ENCODE measurements at regions not wholly inside any gene's neighbourhood (a gene's known extent, or its start where the extent isn't known, plus 50 kb on each side); places are given as distances from the start of the nearest gene placed in this dataset.

DNA sequence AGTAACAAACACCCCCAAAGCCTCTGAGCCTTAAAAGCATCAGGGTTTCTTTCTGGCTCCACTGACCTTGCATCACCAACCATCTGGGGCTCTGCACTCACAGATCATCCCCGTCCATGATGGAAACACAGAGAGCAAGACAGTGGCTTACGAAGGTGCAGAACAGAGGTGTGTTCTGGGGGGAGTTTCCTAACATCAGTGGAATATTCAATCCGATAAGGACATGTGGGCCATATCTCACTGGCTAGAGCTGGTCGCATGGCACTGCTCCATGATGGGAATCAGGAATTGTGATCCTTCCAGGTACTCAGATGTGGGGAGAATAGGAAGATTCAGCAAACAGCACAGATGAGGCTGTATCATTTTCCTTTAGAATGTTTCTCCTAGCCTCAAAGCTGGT is 457.2 kb downstream of the IRS2 start:
- TF ChIP-seq NFYB (CRISPR knock-in tag; conservative IDR thresholded peaks at IDR 0.05; ENCODE audit: low read depth) (no peak), NR2C2 (CRISPR knock-in tag; IDR thresholded peaks at IDR 0.05) (no peak), NR1H2 (CRISPR knock-in tag; IDR thresholded peaks at IDR 0.05) (no peak), FOXP1 (CRISPR knock-in tag; IDR thresholded peaks at IDR 0.05; ENCODE audit: borderline replicate concordance) (no peak)
- TF ChIP-seq, protein P1, sequence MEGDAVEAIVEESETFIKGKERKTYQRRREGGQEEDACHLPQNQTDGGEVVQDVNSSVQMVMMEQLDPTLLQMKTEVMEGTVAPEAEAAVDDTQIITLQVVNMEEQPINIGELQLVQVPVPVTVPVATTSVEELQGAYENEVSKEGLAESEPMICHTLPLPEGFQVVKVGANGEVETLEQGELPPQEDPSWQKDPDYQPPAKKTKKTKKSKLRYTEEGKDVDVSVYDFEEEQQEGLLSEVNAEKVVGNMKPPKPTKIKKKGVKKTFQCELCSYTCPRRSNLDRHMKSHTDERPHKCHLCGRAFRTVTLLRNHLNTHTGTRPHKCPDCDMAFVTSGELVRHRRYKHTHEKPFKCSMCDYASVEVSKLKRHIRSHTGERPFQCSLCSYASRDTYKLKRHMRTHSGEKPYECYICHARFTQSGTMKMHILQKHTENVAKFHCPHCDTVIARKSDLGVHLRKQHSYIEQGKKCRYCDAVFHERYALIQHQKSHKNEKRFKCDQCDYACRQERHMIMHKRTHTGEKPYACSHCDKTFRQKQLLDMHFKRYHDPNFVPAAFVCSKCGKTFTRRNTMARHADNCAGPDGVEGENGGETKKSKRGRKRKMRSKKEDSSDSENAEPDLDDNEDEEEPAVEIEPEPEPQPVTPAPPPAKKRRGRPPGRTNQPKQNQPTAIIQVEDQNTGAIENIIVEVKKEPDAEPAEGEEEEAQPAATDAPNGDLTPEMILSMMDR (IDR thresholded peaks at IDR 0.05) = no peak
- TF ChIP-seq, protein P2, sequence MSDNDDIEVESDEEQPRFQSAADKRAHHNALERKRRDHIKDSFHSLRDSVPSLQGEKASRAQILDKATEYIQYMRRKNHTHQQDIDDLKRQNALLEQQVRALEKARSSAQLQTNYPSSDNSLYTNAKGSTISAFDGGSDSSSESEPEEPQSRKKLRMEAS (CRISPR knock-in tag; IDR thresholded peaks at IDR 0.05) = no peak
- TF ChIP-seq, protein P3, sequence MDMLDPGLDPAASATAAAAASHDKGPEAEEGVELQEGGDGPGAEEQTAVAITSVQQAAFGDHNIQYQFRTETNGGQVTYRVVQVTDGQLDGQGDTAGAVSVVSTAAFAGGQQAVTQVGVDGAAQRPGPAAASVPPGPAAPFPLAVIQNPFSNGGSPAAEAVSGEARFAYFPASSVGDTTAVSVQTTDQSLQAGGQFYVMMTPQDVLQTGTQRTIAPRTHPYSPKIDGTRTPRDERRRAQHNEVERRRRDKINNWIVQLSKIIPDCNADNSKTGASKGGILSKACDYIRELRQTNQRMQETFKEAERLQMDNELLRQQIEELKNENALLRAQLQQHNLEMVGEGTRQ (CRISPR knock-in tag; IDR thresholded peaks at IDR 0.05) = no peak
